ENCODE measurements at regions not wholly inside any gene's neighbourhood (a gene's known extent, or its start where the extent isn't known, plus 50 kb on each side); places are given as distances from the start of the nearest gene placed in this dataset.

DNA sequence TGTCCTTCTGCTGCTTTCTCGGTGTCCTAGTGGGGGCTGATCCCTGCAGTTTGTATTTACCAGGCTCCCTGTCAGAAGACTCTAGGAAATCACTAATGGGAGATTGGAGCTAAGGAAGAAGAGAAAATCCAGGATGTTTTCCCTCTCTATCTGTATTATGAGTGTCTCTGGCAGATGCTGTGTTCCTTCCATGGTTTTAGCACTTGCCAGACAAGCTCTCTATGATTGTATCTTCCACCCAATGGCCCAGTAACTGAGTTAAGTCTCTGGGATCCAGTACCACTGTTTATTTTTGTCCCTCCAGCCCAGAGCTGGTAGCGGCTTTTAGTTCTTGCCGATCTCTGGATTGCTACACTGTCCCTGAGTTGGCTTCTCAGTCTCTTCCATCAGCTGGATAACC lies 494.8 kb upstream of the SLC39A10 start:
- TF ChIP-seq, protein P1, sequence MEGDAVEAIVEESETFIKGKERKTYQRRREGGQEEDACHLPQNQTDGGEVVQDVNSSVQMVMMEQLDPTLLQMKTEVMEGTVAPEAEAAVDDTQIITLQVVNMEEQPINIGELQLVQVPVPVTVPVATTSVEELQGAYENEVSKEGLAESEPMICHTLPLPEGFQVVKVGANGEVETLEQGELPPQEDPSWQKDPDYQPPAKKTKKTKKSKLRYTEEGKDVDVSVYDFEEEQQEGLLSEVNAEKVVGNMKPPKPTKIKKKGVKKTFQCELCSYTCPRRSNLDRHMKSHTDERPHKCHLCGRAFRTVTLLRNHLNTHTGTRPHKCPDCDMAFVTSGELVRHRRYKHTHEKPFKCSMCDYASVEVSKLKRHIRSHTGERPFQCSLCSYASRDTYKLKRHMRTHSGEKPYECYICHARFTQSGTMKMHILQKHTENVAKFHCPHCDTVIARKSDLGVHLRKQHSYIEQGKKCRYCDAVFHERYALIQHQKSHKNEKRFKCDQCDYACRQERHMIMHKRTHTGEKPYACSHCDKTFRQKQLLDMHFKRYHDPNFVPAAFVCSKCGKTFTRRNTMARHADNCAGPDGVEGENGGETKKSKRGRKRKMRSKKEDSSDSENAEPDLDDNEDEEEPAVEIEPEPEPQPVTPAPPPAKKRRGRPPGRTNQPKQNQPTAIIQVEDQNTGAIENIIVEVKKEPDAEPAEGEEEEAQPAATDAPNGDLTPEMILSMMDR (IDR thresholded peaks at IDR 0.05; ENCODE audit: low read length): no peak
- TF ChIP-seq EZH2 (optimal IDR thresholded peaks at IDR 0.05; ENCODE audit: low read depth, low read length): no peak
